HG02678 (cell line): ENCODE measurements at regions not wholly inside any gene's neighbourhood (a gene's known extent, or its start where the extent isn't known, plus 50 kb on each side); places are given as distances from the start of the nearest gene placed in this dataset.
"Not testable (repeated sequence)": the region's sequence is repeated elsewhere in the genome, so short reads cannot be mapped to it uniquely, and the experiment has no call there.

ENCODE experiments used
- ATAC-seq: cut with Tn5 transposase; IDR thresholded peaks from one replicate; pipeline ENCODE4 v1.9.1; 2021; ENCODE audit warnings: mild to moderate bottlenecking, moderate library complexity; ENCODE audit not compliant: unreplicated experiment

GRCh38 chr17:21514567-21514966, 138.4 kb downstream of the KCNJ12 start:
- ATAC-seq: not testable (repeated sequence)

DNA sequence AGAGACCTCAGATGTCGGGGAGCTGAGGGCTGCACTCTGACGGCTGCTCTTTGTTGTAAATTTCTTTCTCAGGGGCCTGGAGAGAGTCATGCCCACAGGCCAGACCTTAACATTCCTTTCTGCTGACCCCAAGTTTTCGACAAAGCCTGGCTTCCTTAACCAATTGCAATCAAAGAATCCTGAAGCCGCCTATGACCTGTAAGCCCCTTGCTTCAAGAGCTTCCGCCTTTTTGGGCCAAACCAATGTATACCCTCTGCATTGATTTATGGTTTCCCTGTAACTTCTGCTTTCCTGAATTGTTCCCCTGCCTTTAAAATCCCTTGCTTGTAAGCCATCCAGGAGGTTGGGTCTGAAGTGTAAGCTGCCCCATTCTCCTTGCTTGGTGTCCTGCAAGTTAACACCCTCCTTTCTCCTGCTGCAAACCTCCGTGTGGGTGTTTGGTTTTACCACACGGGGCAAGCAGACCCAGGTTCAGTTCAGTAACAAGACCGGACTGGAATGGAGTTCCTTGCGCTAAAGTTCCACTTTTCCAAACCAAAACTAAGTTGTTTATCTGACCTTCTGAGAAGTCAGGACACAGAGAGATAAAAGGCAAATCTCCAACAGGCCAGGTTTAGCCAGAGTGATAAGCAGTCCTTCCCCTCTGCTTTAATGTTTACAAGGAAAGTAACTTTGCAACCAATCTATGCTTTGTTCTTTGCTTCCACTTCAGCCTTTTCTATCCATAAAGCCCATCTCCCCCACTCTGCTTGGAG, 141.6 kb downstream of the KCNJ12 start:
- no peak for ATAC-seq

DNA sequence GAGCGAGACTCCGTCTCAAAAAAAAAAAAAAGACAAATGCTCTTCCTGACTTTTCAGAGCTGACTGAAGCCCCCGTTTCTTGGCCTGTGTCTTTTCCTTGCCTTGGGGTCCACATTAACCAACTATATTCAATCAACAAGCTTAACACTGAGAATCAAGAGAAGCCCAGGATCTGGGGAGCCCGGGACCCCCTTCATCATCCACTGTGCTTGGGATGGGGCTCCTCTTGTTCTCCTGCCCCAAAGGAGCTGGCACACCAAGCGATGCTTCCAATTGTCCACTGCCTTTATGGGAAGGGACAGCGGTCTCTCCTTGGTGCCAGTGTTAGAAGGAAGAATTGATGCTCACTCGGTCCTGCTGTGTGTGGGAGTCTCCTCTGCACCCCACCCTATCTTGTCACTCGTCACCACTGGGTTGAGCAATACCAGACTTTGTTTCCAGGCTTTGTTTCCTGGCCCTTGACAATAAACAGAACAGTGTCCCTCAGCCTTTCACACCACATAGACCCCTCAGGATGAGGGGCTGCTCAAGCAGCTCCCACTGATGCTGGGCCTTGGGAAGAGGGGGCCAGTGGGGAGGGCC, 146.7 kb downstream of the KCNJ12 start:
- no peak for ATAC-seq

- no peak for ATAC-seq
Measured at GRCh38 chr17:21523497-21524210, 147.5 kb downstream of the KCNJ12 start.

DNA sequence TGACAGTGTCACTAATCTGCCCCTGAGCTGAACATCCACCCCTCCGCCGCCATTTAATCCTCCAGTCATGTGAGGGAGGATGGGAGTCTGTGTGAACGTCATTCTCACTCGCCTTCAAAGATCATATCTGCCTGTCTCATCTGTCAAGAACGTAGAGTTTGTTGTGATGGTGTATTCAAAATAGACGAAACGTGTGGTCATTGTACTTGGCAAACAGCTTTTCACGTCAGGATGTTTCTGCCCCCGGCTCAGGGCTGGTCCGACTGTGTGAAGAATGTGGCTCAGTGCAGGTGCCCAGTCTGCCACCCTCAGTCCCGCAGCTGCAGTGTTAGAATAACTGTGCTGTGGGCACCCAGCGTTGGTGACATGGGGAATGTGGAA, 148.0 kb downstream of the KCNJ12 start:
- no peak for ATAC-seq

GRCh38 chr17:21525464-21526130, 149.4 kb downstream of the KCNJ12 start:
- ATAC-seq: no peak

DNA sequence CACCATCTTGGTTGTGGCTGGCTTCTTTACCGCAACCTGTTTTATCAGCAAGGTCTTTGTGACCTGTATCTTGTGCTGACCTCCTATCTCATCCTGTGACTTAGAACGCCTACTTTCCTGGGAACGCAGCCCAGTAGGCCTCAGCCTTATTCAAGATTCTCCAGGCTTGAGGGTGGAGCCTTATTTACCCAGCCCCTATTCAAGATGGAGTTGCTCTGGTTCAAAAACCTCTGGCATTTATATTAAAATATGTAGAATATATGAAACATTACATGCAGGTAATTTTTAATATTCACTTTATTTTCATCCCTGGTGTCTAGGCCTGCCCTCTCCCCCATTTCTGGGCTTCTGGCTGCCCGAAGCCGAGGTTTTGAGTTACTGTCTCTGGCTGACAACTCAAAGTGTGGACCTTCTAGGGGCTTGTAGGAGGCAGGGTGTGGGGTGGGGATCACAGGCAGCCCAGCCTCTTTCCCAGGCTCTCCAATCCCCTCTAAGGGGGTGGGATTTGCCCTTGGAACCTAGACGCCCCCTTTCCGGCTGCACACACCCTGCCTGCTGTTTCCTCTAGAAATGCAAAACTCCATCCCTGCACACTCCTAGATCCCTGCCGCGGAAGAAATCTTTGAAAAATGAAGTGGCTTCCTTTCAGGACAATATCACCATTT, 152.0 kb downstream of the KCNJ12 start:
- no peak for ATAC-seq

DNA sequence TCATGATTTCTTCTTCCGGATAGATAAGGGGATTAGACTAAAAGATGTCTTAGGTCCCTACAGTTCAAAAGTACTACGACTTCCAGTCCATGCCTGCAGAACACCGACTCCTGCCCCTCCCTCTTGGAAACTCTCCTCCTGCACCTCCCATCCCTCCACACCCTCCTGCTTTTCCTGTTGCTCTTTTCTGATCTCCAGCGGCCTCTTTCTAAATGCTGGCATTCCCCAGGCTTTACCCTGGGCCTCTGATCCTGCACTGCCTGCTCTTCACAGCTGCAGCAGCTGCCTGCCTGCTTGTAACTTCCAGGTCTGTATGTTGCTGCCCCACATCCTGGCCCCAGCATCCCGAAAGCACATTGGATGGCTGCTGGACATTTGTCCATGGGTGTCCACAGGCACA, 154.2 kb downstream of the KCNJ12 start:
- ATAC-seq: no peak

DNA sequence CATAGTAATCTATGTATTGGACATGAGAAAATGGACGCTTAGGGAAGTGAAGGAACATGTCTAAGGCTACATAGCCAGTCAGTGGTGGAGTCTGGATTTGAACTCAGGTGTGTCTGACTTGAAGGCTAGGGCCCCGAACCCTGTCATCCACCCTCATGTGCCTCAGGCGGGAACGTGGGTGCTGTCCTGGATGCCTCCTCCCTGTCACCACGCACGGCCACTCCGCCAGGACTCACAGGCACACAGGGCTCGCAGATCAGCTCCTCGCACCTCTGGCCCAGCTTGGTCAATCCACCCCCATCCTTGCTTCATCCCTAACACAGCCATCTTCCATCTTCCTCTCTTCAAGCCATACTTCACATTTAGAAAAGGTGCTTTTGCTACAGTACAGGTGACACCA, 154.7 kb downstream of the KCNJ12 start:
- no peak for ATAC-seq

- no peak for ATAC-seq
Measured at GRCh38 chr17:21532763-21533385, 156.7 kb downstream of the KCNJ12 start.

- ATAC-seq: no peak
Measured at GRCh38 chr17:21535686-21536375, 156.5 kb upstream of the KCNJ18 start.

- no peak for ATAC-seq
Measured at GRCh38 chr17:21537302-21537701, 155.0 kb upstream of the KCNJ18 start.

- no peak for ATAC-seq
Measured at GRCh38 chr17:21538615-21539014, 153.7 kb upstream of the KCNJ18 start.

GRCh38 chr17:21539146-21539545, 153.2 kb upstream of the KCNJ18 start:
- ATAC-seq: no peak

- no peak for ATAC-seq
Measured at GRCh38 chr17:21540502-21540901, 151.8 kb upstream of the KCNJ18 start.

DNA sequence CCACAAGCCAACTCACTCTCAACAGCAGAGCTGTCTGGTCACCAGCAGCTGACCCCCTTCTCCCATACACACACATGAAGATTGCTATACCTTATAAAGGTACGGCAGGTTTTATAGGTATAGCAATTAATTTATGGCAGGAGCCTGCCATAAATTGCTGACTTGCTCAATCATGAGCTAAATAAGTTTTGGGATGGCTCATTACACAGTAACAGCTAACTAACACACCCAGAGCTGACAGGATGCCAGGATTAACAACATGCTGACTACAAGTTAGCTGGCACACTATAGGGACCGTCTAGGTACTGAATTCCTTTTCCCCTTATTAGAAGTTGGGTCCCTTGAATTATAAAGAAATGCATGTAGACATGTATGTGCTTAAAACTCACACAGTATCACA, 150.3 kb upstream of the KCNJ18 start:
- no peak for ATAC-seq

DNA sequence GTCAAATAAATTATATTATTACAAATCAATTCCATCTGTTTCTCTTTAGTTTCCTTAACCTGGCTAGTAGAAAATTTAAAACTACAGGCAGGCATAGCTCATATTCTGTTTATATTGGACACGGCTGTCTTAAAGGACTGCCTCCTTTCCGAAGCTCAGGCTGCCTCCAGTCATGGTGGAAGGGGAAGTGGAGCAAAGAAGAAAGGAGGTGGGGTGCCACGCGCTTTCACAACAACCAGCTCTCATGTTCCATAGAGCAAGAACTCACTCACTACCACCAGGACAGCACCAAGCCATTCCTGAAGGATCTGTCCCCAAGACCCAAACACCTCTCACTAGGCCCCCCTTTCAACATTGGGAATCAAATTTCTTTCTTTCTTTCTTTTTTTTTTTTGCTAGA, 149.3 kb upstream of the KCNJ18 start:
- ATAC-seq: no peak

- ATAC-seq: no peak
Measured at GRCh38 chr17:21545064-21545463, 147.3 kb upstream of the KCNJ18 start.

DNA sequence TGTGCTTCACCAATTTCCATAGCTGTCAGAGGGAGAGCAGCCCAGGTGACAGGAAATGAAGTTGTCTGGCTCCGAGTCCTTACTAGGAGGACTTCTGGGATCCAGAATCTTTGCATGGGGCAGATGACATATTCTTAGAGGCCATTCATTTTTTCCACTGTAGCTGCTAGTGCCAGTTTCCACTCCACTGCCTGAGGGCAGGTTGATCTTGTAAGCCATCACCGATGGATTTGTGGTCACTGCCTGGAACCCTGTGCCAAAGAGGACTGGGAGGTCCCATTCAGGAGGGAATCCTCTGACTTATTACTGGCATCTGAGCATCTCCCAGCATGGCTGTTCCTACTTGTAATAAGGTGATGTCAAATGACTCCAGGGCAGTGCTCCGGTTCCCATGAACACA, 144.1 kb upstream of the KCNJ18 start:
- ATAC-seq: no peak

- no peak for ATAC-seq
Measured at GRCh38 chr17:21549107-21549687, 143.1 kb upstream of the KCNJ18 start.
